Amygdala (tissue), 56 donors: ENCODE measurements at regions not wholly inside any gene's neighbourhood (a gene's known extent, or its start where the extent isn't known, plus 50 kb on each side); places are given as distances from the start of the nearest gene placed in this dataset.
"Not testable (repeated sequence)": the region's sequence is repeated elsewhere in the genome, so short reads cannot be mapped to it uniquely, and the experiment has no call there.

ENCODE experiments used
- DNase-seq, 56 donors: peaks; one replicate each; lab custom pipeline; 2025; lab: John Stamatoyannopoulos, UW

- peak in 1 of 56 donors; percentile 10 for DNase-seq
Measured at GRCh38 chr2:15748736-15749323, 157.2 kb downstream of the DDX1 start.

- DNase-seq: no peak
Measured at GRCh38 chr2:15749460-15750432, 158.1 kb downstream of the DDX1 start.

- no peak for DNase-seq
Measured at GRCh38 chr2:15750433-15750814, 158.8 kb downstream of the DDX1 start.

GRCh38 chr2:15750822-15751329 is 159.2 kb downstream of the DDX1 start:
- no peak for DNase-seq

GRCh38 chr2:15751477-15751876 is 159.8 kb downstream of the DDX1 start:
- DNase-seq: no peak

- no peak for DNase-seq
Measured at GRCh38 chr2:15752552-15753232, 161.0 kb downstream of the DDX1 start.

GRCh38 chr2:15753233-15753798 is 161.6 kb downstream of the DDX1 start:
- no peak for DNase-seq

- DNase-seq: no peak
Measured at GRCh38 chr2:15753811-15754702, 162.4 kb downstream of the DDX1 start.

- no peak for DNase-seq
Measured at GRCh38 chr2:15754703-15755099, 163.0 kb downstream of the DDX1 start.

- DNase-seq: no peak
Measured at GRCh38 chr2:15755528-15755927, 163.9 kb downstream of the DDX1 start.

- no peak for DNase-seq
Measured at GRCh38 chr2:15756011-15756550, 164.4 kb downstream of the DDX1 start.

GRCh38 chr2:15756882-15757819 is 165.5 kb downstream of the DDX1 start:
- DNase-seq: no peak

- no peak for DNase-seq
Measured at GRCh38 chr2:15757820-15758586, 166.3 kb downstream of the DDX1 start.

- DNase-seq: no peak
Measured at GRCh38 chr2:15758848-15759247, 167.2 kb downstream of the DDX1 start.

GRCh38 chr2:15759385-15759784 is 167.7 kb downstream of the DDX1 start:
- DNase-seq: no peak

- not testable (repeated sequence) for DNase-seq
Measured at GRCh38 chr2:15759791-15760190, 168.1 kb downstream of the DDX1 start.

- DNase-seq: no peak
Measured at GRCh38 chr2:15760232-15760910, 168.7 kb downstream of the DDX1 start.
